Natural killer cell (primary cell): ENCODE measurements at regions not wholly inside any gene's neighbourhood (a gene's known extent, or its start where the extent isn't known, plus 50 kb on each side); places are given as distances from the start of the nearest gene placed in this dataset.

Experiments used
- ATAC-seq, 3 donors: fragments of 150-1000 bp in 2 of 3; fragments of 200-7000 bp in 1 of 3; cut with Tn5 transposase; 1 replicate in 1 of 3; 2 replicates in 2 of 3; pipeline ENCODE4 v1.10.0; 2021; ENCODE audit warnings: mild to moderate bottlenecking in 2 of 3, moderate library complexity in 2 of 3
- DNase-seq, 2 donors: peaks; one replicate each; pipeline versions ENCODE4 v3.0.0 to v3.0.0-alpha.2; 2013 to 2021; ENCODE audit warnings: mixed read lengths in 1 of 2
- H3K27ac ChIP-seq: one replicate; pipeline ENCODE4 v1.5.1; 2013; ENCODE audit warnings: mild to moderate bottlenecking, low read length
- H3K27me3 ChIP-seq: one replicate; pipeline ENCODE4 v1.6.1; 2013; ENCODE audit warnings: low read length; ENCODE audit not compliant: control insufficient read depth, insufficient read depth
- H3K36me3 ChIP-seq: one replicate; pipeline ENCODE4 v1.6.1; 2013; ENCODE audit warnings: low read length; ENCODE audit not compliant: control insufficient read depth, insufficient read depth
- H3K4me1 ChIP-seq: one replicate; pipeline ENCODE4 v1.6.1; 2013; ENCODE audit warnings: low read length; ENCODE audit not compliant: control insufficient read depth, insufficient read depth
- H3K4me3 ChIP-seq: one replicate; pipeline ENCODE4 v1.5.1; 2013; ENCODE audit warnings: low read length
- H3K9me3 ChIP-seq: one replicate; pipeline ENCODE4 v1.6.1; 2013; ENCODE audit warnings: low read length; ENCODE audit not compliant: control insufficient read depth, insufficient read depth
- H3K27ac Mint-ChIP-seq, 2 donors: one replicate each; pipeline ENCODE4 v1.8.0; 2022; ENCODE audit warnings: mild to moderate bottlenecking in 2 of 2, mixed read lengths in 2 of 2, moderate library complexity in 1 of 2
- H3K27me3 Mint-ChIP-seq, 2 donors: one replicate each; pipeline ENCODE4 v1.8.0; 2022; ENCODE audit warnings: low read depth in 2 of 2, mixed read lengths in 2 of 2
- H3K36me3 Mint-ChIP-seq: one replicate; pipeline ENCODE4 v1.8.0; 2022; ENCODE audit warnings: mixed read lengths
- H3K4me1 Mint-ChIP-seq, 2 donors: one replicate each; pipeline ENCODE4 v1.8.0; 2022; ENCODE audit warnings: mixed read lengths in 2 of 2
- H3K4me3 Mint-ChIP-seq: one replicate; pipeline ENCODE4 v1.8.0; 2022; ENCODE audit warnings: mild to moderate bottlenecking, moderate library complexity, mixed read lengths
- H3K9me3 Mint-ChIP-seq, 2 donors: one replicate each; pipeline ENCODE4 v1.8.0; 2022; ENCODE audit warnings: mixed read lengths in 2 of 2
- CTCF ChIP-seq: fragments of 200-600 bp; IDR thresholded peaks from one replicate; pipeline ENCODE4 v1.8.0; 2022; ENCODE audit warnings: antibody characterized with exemption
- WGBS: methylation state at CpG from one replicate; pipeline ENCODE4 v1.1.7; 2013; ENCODE audit warnings: missing lambda C conversion rate; ENCODE audit not compliant: insufficient coverage; 5-methylcytosine and 5-hydroxymethylcytosine counted together
- intact Hi-C: fragments of 100-400 bp; cut with micrococcal nuclease; formaldehyde crosslinking; loops from one replicate; pipeline ENCODE4 v1.14.2; 2022

GRCh38 chr20:11043001-11043400, 369.2 kb upstream of the JAG1 start:
- no peak overlapping the region for H3K4me3 Mint-ChIP-seq
- Histone ChIP-seq H3K27ac (no peak overlapping the region), H3K27me3 (no peaks in the 10 kb centered on the region), H3K9me3 (no peaks in the 10 kb centered on the region), H3K4me3 (no peak overlapping the region), H3K4me1 (no peaks in the 10 kb centered on the region), H3K36me3 (no peaks in the 10 kb centered on the region)
- no peaks in the 10 kb centered on the region for H3K36me3 Mint-ChIP-seq
- H3K27ac Mint-ChIP-seq = no peak overlapping the region
- WGBS = 82% methylated on average over 2 of the region's 2 CpGs
- intact Hi-C loops = no loop called here
- DNase-seq (no peak), ATAC-seq (no peak)
- no peaks in the 10 kb centered on the region for H3K4me1 Mint-ChIP-seq
- H3K9me3 Mint-ChIP-seq = peaks cover 0 to 9% of the 10 kb centered on the region in 2 donors
- no peaks in the 10 kb centered on the region for H3K27me3 Mint-ChIP-seq
- TF ChIP-seq CTCF = no peak

- Histone ChIP-seq H3K27me3 (no peaks in the 10 kb centered on the region), H3K9me3 (no peaks in the 10 kb centered on the region), H3K4me3 (no peak overlapping the region), H3K36me3 (no peaks in the 10 kb centered on the region), H3K4me1 (no peaks in the 10 kb centered on the region), H3K27ac (no peak overlapping the region)
- WGBS = 91% methylated on average over 5 of the region's 6 CpGs
- no peak overlapping the region for H3K27ac Mint-ChIP-seq
- peaks cover 0 to 9% of the 10 kb centered on the region in 2 donors for H3K9me3 Mint-ChIP-seq
- ATAC-seq = no peak
- H3K36me3 Mint-ChIP-seq = no peaks in the 10 kb centered on the region
- no peak overlapping the region for H3K4me3 Mint-ChIP-seq
- no peak for TF ChIP-seq CTCF
- H3K4me1 Mint-ChIP-seq = no peaks in the 10 kb centered on the region
- no peaks in the 10 kb centered on the region for H3K27me3 Mint-ChIP-seq
- DNase-seq = no peak
- intact Hi-C loops = no loop called here
Observed at GRCh38 chr20:11044561-11044960, 370.8 kb upstream of the JAG1 start.

- no peak overlapping the region for H3K27ac Mint-ChIP-seq
- TF ChIP-seq CTCF = no peak
Observed at GRCh38 chr20:11045412-11046175, 371.8 kb upstream of the JAG1 start.

GRCh38 chr20:11047559-11047958, 373.8 kb upstream of the JAG1 start:
- H3K27ac ChIP-seq = no peak overlapping the region
- H3K36me3 ChIP-seq = no peaks in the 10 kb centered on the region
- Mint-ChIP-seq H3K4me3 (no peak overlapping the region), H3K36me3 (no peaks in the 10 kb centered on the region), H3K4me1 (no peaks in the 10 kb centered on the region), H3K27ac (no peak overlapping the region), H3K9me3 (peaks cover 0 to 6% of the 10 kb centered on the region in 2 donors), H3K27me3 (no peaks in the 10 kb centered on the region)
- 70% methylated on average over 2 of the region's 2 CpGs for WGBS
- no peaks in the 10 kb centered on the region for H3K27me3 ChIP-seq
- intact Hi-C loops = no loop called here
- DNase-seq = no peak
- TF ChIP-seq CTCF = no peak
- H3K4me3 ChIP-seq = no peak overlapping the region
- no peaks in the 10 kb centered on the region for H3K4me1 ChIP-seq
- no peaks in the 10 kb centered on the region for H3K9me3 ChIP-seq
- ATAC-seq = no peak

More at GRCh38 chr20:11045412-11046175, 371.8 kb upstream of the JAG1 start:
- Histone ChIP-seq H3K36me3 (no peaks in the 10 kb centered on the region), H3K27ac (no peak overlapping the region), H3K4me1 (no peaks in the 10 kb centered on the region), H3K27me3 (no peaks in the 10 kb centered on the region), H3K4me3 (no peak overlapping the region), H3K9me3 (no peaks in the 10 kb centered on the region)
- H3K4me1 Mint-ChIP-seq = no peaks in the 10 kb centered on the region
- H3K4me3 Mint-ChIP-seq = no peak overlapping the region
- peaks cover 0 to 6% of the 10 kb centered on the region in 2 donors for H3K9me3 Mint-ChIP-seq
- intact Hi-C loops = no loop called here
- no peaks in the 10 kb centered on the region for H3K36me3 Mint-ChIP-seq
- no peaks in the 10 kb centered on the region for H3K27me3 Mint-ChIP-seq
- WGBS = 84% methylated on average over 7 of the region's 8 CpGs
- DNase-seq = no peak
- ATAC-seq = no peak
